ENCODE measurements at regions not wholly inside any gene's neighbourhood (a gene's known extent, or its start where the extent isn't known, plus 50 kb on each side); places are given as distances from the start of the nearest gene placed in this dataset.
"Not testable (repeated sequence)": the region's sequence is repeated elsewhere in the genome, so short reads cannot be mapped to it uniquely, and the experiment has no call there.

DNA sequence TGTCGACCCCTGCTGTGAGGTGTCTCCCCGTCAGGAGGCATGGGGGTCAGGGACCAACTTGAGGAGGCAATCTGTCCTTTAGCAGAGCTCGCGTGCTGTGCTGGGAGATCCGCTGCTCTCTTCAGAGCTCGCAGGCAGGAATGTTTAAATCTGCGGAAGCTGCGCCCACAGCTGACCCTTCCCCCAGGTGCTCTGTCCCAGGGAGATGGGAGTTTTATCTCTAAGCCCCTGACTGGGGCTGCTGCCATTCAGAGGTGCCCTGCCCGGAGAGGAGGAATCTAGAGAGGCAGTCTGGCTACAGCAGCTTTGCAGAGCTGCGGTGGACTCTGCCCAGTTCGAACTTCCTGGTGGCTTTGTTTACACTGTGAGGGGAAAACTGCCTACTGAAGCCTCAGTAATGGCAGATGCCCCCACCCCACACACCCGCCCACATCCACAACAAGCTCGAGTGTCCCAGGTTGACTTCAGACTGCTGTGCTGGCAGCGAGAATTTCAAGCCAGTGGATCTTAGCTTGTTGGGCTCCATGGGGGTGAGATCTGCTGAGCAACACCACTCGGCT is 133.1 kb downstream of the CENPC start:
- not testable (repeated sequence) for DNase-seq

DNA sequence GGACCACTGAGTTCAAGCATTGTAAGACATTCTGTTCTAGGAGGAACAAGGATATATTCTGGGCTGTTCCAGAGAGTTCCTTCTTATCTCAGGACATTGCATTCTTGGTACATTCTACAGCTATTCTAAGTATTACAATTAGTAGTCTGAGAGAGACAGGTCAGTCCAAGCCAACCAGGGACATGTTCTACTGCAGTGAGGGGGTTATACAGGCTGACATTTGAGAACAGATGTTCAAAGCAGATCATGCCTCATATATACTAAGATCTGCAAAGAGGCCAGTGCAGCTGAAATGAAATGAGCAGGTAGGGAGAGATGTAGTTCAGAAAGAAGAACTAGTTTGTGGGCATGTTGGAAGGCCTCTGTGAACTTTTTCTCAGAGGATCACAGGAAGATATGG is 142.0 kb downstream of the CENPC start:
- DNase-seq = no peak

GRCh38 chr4:67401902-67402301 is 143.4 kb downstream of the CENPC start:
- peak; percentile 13 for DNase-seq

- no peak for DNase-seq
These were observed 147.4 kb downstream of the CENPC start for GRCh38 chr4:67397931-67398330.

- no peak for DNase-seq
These were observed 148.3 kb downstream of the CENPC start for GRCh38 chr4:67397031-67397430.

GRCh38 chr4:67396008-67396407 is 149.3 kb downstream of the CENPC start:
- no peak for DNase-seq

GRCh38 chr4:67394879-67395278 is 150.4 kb downstream of the CENPC start:
- DNase-seq = no peak

- peak; percentile 74 for DNase-seq
These were observed 151.5 kb downstream of the CENPC start for GRCh38 chr4:67393699-67394281.

GRCh38 chr4:67393007-67393406 is 152.3 kb downstream of the CENPC start:
- DNase-seq = no peak

DNA sequence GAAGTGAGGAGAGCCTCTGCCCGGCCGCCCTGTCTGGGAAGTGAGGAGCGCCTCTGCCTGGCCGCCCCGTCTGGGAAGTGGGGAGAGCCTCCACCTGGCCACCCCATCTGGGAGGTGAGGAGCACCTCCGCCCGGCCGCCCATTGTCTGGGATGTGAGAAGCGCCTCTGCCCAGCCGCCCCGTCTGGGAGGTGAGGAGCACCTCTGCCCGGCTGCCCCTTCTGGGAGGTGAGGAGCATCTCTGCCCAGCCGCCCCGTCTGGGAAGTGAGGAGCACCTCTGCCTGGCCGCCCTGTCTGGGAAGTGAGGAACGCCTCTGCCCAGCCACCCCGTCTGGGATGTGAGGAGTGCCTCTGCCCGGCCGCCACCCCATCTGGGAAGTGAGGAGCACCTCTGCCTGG is 163.9 kb downstream of the CENPC start:
- not testable (repeated sequence) for DNase-seq

- not testable (repeated sequence) for DNase-seq
These were observed 164.4 kb downstream of the CENPC start for GRCh38 chr4:67380702-67381405.

DNA sequence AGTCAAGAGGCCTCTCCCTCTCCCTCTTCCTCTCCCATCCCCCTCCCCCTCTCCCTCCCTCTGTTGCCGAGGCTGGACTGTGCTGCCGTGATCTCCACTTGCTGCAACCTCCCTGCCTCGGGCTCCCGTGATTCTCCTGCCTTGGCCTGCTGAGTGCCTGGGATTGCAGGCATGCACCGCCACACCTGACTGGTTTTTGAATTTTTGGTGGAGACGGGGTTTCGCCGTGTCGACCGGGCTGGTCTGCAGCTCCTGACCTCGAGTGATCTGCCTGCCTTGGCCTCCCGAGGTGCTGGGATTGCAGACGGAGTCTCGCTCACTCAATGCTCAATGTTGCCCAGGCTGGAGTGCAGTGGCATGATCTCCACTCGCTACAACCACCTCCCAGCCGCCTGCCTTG is 165.1 kb downstream of the CENPC start:
- DNase-seq = no peak

- no peak for DNase-seq
These were observed 170.0 kb downstream of the CENPC start for GRCh38 chr4:67375291-67375690.

DNA sequence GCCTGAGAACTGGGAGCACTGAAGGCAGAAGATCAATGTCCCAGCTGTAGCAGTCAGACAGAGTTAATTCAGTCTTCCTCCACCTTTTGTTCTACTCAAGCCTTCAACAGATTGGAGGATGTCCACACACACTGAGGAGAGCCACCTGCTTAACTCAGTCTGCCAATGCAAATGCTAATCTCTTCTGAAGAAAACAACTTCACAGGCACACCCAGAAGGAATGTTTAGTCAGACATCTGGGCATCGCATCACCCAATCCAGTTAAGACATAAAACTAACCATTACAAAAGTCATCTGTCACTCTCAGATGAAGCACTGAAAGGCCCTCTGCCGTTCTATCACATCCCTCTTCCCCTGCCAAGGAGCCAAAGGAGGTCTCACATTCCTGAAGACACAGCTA is 173.7 kb downstream of the CENPC start:
- DNase-seq = no peak

- DNase-seq = peak; percentile 81
These were observed 178.9 kb downstream of the CENPC start for GRCh38 chr4:67366311-67366861.

DNA sequence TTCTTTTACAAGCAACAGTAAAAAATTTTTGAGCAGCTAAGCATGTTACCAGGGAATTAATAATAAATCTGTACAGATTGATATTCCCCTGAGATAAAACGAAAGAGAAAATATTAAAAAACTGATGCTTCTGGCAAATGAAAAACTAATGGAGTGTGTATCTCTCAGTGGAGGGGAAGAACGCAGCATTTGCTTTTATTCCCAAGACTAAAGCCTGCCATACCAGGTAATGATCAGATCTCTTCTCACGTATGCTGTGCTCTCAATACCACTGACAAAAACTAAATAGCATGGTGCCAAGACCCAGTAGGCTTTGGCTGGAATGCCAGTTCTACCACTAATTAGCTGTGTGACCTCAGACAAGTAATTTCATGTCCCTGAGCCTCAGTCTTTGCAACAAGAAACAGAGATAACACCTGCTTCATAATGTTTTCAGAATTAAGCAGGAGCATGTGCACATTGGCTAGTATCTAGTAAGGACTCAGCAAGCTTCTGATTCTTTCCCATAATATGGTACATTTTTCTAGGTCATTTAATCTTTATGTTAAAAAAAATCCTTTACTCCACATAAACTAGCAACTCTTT is 179.6 kb downstream of the CENPC start:
- DNase-seq = peak; percentile 43

DNA sequence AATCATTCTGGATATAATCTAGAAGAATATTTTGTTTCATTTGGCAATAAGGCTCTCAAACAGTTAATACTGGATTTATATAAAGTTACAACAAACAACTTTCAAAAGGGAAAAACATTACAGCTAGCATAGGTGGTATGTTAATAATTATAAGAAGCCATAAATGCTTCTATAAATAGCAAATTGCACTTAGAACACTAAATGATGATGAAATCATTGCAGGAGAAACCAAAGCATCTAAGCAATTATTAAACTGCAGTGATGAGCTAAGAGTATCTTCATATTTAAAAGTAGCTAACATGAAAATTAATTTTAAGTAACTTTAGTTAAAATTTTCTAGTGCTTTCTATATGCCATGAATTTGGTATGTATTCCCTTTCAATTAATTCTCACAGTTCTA is 189.5 kb downstream of the CENPC start:
- no peak for DNase-seq

GRCh38 chr4:67346654-67347053 is 198.6 kb downstream of the CENPC start:
- DNase-seq = no peak

DNA sequence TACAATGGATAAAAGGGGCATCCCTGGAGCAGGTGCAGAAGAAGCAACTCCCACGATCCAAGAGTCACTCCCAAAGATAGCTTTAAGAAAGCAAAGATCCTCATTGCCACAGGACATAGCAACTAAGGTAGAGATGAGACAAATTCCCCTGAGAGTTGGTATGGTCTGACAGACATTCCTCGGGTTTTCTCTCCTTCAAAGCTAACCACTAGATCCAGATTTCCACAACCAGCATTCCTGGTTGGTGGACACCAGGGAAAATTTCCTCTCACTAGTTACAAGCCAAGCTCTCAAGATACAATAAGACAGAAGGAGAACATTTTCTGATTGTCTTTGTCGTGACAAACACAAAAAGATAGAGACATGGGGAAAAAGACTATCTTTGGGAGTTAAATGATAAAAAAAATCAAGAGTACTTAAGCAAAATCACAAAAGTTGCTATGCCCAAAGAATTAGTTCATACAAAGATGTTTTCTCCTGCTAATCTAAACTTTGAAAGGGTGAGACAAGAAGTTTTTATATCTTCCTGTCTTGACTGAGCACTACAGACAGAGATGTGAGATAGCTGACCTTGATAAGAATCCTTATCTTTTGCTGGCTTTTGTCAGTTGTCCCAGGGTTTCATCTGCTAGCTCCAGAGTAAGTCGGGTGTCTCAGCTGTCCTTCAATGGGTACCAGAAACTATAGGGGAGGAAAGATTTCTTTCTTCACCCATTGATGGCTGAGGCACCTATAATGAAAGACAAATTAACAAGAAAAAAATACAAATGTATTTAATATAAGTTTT is 200.5 kb downstream of the CENPC start:
- peak; percentile 31 for DNase-seq

- DNase-seq = no peak
These were observed 202.1 kb downstream of the CENPC start for GRCh38 chr4:67343199-67343598.

- DNase-seq = peak; percentile 59
These were observed 203.0 kb downstream of the CENPC start for GRCh38 chr4:67342291-67342690.

DNA sequence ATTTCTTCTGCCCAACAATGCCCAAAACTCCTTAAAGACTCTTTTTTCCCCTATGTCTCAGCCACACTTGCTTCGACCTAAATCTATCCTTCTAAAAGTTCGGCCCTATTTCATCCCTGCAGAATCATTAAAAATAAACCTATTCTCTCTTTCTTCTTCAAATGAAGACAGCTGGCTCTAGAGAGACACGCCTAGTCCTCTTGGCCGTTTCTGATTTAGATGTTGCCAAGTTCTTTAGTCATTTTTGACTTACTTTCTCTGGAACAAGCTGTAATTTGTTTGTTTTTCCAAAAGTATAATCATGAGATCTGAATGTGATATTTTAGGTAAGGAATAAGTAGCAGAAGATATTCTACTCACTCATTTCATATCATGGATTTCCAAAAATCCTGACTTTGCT is 211.6 kb downstream of the CENPC start:
- DNase-seq = no peak

GRCh38 chr4:67332627-67333026 is 212.7 kb downstream of the CENPC start:
- DNase-seq = peak; percentile 55

All from hematopoietic multipotent progenitor cell treated with erythropoietin and hydrocortisone succinate and interleukin-3 and kit ligand, for 4 days (in vitro differentiated cells).